A549 (cell line): ENCODE measurements at regions not wholly inside any gene's neighbourhood (a gene's known extent, or its start where the extent isn't known, plus 50 kb on each side); places are given as distances from the start of the nearest gene placed in this dataset.

Experiments used
- ATAC-seq, 2 experiments: fragments of 200-7000 bp in 1 of 2; fragments of >200 bp in 1 of 2; cut with Nextera tagmentation in 1 of 2; cut with Tn5 transposase in 1 of 2; 3 replicates each; pipeline versions ENCODE4 v1.8.0 to v1.9.1; 2018 to 2020; ENCODE audit warnings: mild to moderate bottlenecking in 1 of 2, moderate library complexity in 1 of 2
- CTCF ChIA-PET: fragments of 300-600 bp; sonication (Branson Sonifier 250); formaldehyde crosslinking; extraction: SDS; loops from one replicate; lab custom pipeline; 2021; ENCODE audit warnings: antibody characterized with exemption, inconsistent platforms; lab: Yijun Ruan, JAX
- POLR2A ChIA-PET: fragments of 350-600 bp; formaldehyde crosslinking; extraction: SDS; loops from one replicate; lab custom pipeline; 2021; ENCODE audit warnings: antibody characterized with exemption, inconsistent platforms; lab: Yijun Ruan, JAX
- DNase-seq, 2 experiments: peaks; one replicate each; pipeline versions ENCODE4 v3.0.0 to v3.0.0-alpha.2; 2011 to 2016; ENCODE audit warnings: low read depth in 1 of 2, low spot score in 1 of 2
- FAIRE-seq: peaks from 2 replicates; lab custom pipeline; 2011; peaks lifted over from hg19 to GRCh38; lab: Jason Lieb, UNC
- H3K27ac ChIP-seq, 2 experiments: fragments of >200 bp; sonication (Bioruptor Twin); formaldehyde crosslinking; 3 replicates each; pipeline ENCODE4 v1.5.1; 2016 to 2017
- H3K4me1 ChIP-seq: fragments of >200 bp; sonication (Bioruptor Twin); formaldehyde crosslinking; 3 replicates; pipeline ENCODE4 v1.6.1; 2016
- H3K4me2 ChIP-seq: fragments of >200 bp; sonication (Bioruptor Twin); formaldehyde crosslinking; 3 replicates; pipeline ENCODE4 v1.6.1; 2016
- H3K4me3 ChIP-seq: fragments of >200 bp; sonication (Bioruptor Twin); formaldehyde crosslinking; 3 replicates; pipeline ENCODE4 v1.5.1; 2016
- H3K9me3 ChIP-seq: fragments of >200 bp; sonication (Bioruptor Twin); formaldehyde crosslinking; 3 replicates; pipeline ENCODE4 v1.6.1; 2016
- CBX2 ChIP-seq: fragments of 200-600 bp; sonication (generic); IDR thresholded peaks from 2 replicates; pipeline ENCODE4 v1.6.1; 2016; ENCODE audit warnings: low read depth, mild to moderate bottlenecking, borderline replicate concordance
- CEBPB ChIP-seq, 2 experiments: fragments of >200 bp in 1 of 2; sonication (Bioruptor Twin) in 1 of 2; formaldehyde crosslinking in 1 of 2; IDR thresholded peaks; 2 replicates each; pipeline ENCODE4 v1.6.1; 2012 to 2016
- CHD4 ChIP-seq: fragments of 200-600 bp; sonication (generic); IDR thresholded peaks from 2 replicates; pipeline ENCODE4 v1.6.1; 2016; ENCODE audit warnings: antibody characterized with exemption, mild to moderate bottlenecking, borderline replicate concordance
- EHMT2 ChIP-seq: fragments of 200-600 bp; sonication (generic); IDR thresholded peaks from 2 replicates; pipeline ENCODE4 v1.6.1; 2016; ENCODE audit warnings: antibody characterized with exemption, low read depth, mild to moderate bottlenecking, moderate library complexity
- ESRRA ChIP-seq: fragments of 150-350 bp; IDR thresholded peaks from 2 replicates; pipeline ENCODE4 v1.6.1; 2014; ENCODE audit warnings: mild to moderate bottlenecking, low read length, borderline replicate concordance
- FOSB ChIP-seq: fragments of 250-450 bp; sonication (Bioruptor Pico); IDR thresholded peaks from 2 replicates; pipeline ENCODE4 v1.5.0; 2020; ENCODE audit warnings: mild to moderate bottlenecking, moderate library complexity
- HEYL ChIP-seq: fragments of 250-450 bp; sonication (Bioruptor Pico); IDR thresholded peaks from 2 replicates; pipeline ENCODE4 v1.8.0; 2021; ENCODE audit warnings: mild to moderate bottlenecking, moderate library complexity
- HOXA7 ChIP-seq: fragments of 250-450 bp; sonication (Bioruptor Pico); IDR thresholded peaks from 2 replicates; pipeline ENCODE4 v1.5.0; 2020; ENCODE audit warnings: mild to moderate bottlenecking, moderate library complexity
- JUNB ChIP-seq: fragments of >200 bp; sonication (Bioruptor Twin); formaldehyde crosslinking; IDR thresholded peaks from 2 replicates; pipeline ENCODE4 v1.6.1; 2016
- KDM5A ChIP-seq: fragments of 200-600 bp; sonication (generic); IDR thresholded peaks from 2 replicates; pipeline ENCODE4 v1.6.1; 2016; ENCODE audit warnings: antibody characterized with exemption, mild to moderate bottlenecking
- MAFK ChIP-seq: fragments of 450-650 bp; IDR thresholded peaks from 2 replicates; pipeline ENCODE4 v1.6.1; 2014; ENCODE audit not compliant: partially characterized antibody
- NFE2L2 ChIP-seq: fragments of 150-350 bp; conservative IDR thresholded peaks from 2 replicates; pipeline ENCODE4 v1.6.1; 2014; ENCODE audit warnings: low read length
- RCOR1 ChIP-seq: fragments of 150-350 bp; IDR thresholded peaks from 2 replicates; pipeline ENCODE4 v1.6.1; 2014; ENCODE audit warnings: antibody characterized with exemption, low read length, low read depth
- RNF2 ChIP-seq: fragments of 200-600 bp; sonication (generic); IDR thresholded peaks from 2 replicates; pipeline ENCODE4 v1.6.1; 2016; ENCODE audit warnings: low read depth, mild to moderate bottlenecking, antibody characterized with exemption, moderate library complexity, borderline replicate concordance
- USF2 ChIP-seq: fragments of 450-650 bp; IDR thresholded peaks from 2 replicates; pipeline ENCODE4 v1.6.1; 2014; ENCODE audit warnings: antibody characterized with exemption
- ZFP36 ChIP-seq: fragments of 450-650 bp; IDR thresholded peaks from 2 replicates; pipeline ENCODE4 v1.6.1; 2014; ENCODE audit warnings: borderline replicate concordance; ENCODE audit not compliant: partially characterized antibody
- ZNF302 ChIP-seq: fragments of 250-450 bp; sonication (Bioruptor Pico); IDR thresholded peaks from 2 replicates; pipeline ENCODE4 v1.9.0; 2021; ENCODE audit warnings: inconsistent platforms, mild to moderate bottlenecking, moderate library complexity
- WGBS: methylation state at CpG from one replicate; pipeline ENCODE4 v1.1.6; 2017; ENCODE audit errors: missing lambda C conversion rate; 5-methylcytosine and 5-hydroxymethylcytosine counted together
- TF ChIP-seq, protein P1 (sequence below): fragments of >200 bp; sonication (Bioruptor Twin); formaldehyde crosslinking; IDR thresholded peaks from 2 replicates; pipeline ENCODE4 v1.6.1; 2016
- TF ChIP-seq, protein P2 (sequence below): fragments of >200 bp; sonication (Bioruptor Twin); formaldehyde crosslinking; IDR thresholded peaks from 3 replicates; pipeline ENCODE4 v1.5.1; 2016
- TF ChIP-seq, protein P3 (sequence below): IDR thresholded peaks from 2 replicates; pipeline ENCODE4 v1.6.1; 2012
- TF ChIP-seq, protein P4 (sequence below): fragments of 150-350 bp; IDR thresholded peaks from 2 replicates; pipeline ENCODE4 v1.6.1; 2014; ENCODE audit warnings: low read depth, mild to moderate bottlenecking, low read length

GRCh38 chr11:42772886-42773285 lies 538.9 kb upstream of the API5 start:
- CTCF ChIA-PET = no interaction called here
- POLR2A ChIA-PET = no interaction called here
- Histone ChIP-seq H3K4me1 (no peaks in the 10 kb centered on the region), H3K4me2 (no peak overlapping the region), H3K27ac (no peak overlapping the region), H3K4me3 (no peak overlapping the region), H3K9me3 (no peaks in the 10 kb centered on the region)
- WGBS = 3% methylated on average over 5 of the region's 5 CpGs
- TF ChIP-seq KDM5A (no peak), CBX2 (no peak), JUNB (no peak), EHMT2 (no peak)
- DNase-seq (no peak), ATAC-seq (no peak), FAIRE-seq (no peak)

DNA sequence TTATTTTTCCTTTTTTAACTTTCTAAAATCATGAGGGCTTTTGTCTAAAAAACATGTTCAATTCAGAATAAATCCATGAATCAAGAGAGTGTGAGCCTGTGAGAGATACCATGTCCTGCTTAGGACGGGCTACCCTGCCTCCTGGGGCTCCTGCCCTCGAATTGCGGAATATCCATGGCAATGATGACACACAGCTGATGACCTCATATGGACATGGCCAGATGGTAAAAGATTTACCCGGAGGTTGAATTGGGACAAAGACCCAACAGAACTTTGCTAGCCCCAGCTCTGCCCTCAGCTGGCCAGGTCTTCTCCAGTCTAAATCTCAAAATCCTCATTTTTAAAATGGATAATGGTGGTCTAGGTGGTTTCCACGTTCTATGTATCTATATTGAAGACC lies 538.1 kb upstream of the API5 start:
- 6% methylated on average over 5 of the region's 5 CpGs for WGBS
- no peak for TF ChIP-seq ZNF302 (CRISPR knock-in tag)
- Histone ChIP-seq H3K4me3 (no peak overlapping the region), H3K9me3 (no peaks in the 10 kb centered on the region), H3K4me2 (no peak overlapping the region), H3K4me1 (no peaks in the 10 kb centered on the region), H3K27ac (no peak overlapping the region)
- DNase-seq (no peak), ATAC-seq (no peak), FAIRE-seq (no peak)
- CTCF ChIA-PET = no interaction called here
- POLR2A ChIA-PET = no interaction called here

- no peak overlapping the region for H3K4me3 ChIP-seq
- WGBS = 5% methylated on average over 1 of the region's 1 CpG
- no peak for FAIRE-seq
- DNase-seq = no peak
- H3K27ac ChIP-seq = no peak overlapping the region
- CTCF ChIA-PET = no interaction called here
- H3K4me2 ChIP-seq = no peak overlapping the region
- no peak for ATAC-seq
- TF ChIP-seq ZFP36 = no peak
- TF ChIP-seq RCOR1 = no peak
- no peak for TF ChIP-seq ESRRA
- no peak for TF ChIP-seq NFE2L2
- no peak for TF ChIP-seq ZNF302 (CRISPR knock-in tag)
- TF ChIP-seq MAFK = no peak
- no peak for TF ChIP-seq KDM5A
- TF ChIP-seq USF2 = no peak
- no peak for TF ChIP-seq HOXA7 (CRISPR knock-in tag)
- TF ChIP-seq CEBPB (IDR thresholded peaks at IDR 0.05) = no peak
- TF ChIP-seq, protein P1, sequence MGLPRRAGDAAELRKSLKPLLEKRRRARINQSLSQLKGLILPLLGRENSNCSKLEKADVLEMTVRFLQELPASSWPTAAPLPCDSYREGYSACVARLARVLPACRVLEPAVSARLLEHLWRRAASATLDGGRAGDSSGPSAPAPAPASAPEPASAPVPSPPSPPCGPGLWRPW = no peak
- TF ChIP-seq, protein P2, sequence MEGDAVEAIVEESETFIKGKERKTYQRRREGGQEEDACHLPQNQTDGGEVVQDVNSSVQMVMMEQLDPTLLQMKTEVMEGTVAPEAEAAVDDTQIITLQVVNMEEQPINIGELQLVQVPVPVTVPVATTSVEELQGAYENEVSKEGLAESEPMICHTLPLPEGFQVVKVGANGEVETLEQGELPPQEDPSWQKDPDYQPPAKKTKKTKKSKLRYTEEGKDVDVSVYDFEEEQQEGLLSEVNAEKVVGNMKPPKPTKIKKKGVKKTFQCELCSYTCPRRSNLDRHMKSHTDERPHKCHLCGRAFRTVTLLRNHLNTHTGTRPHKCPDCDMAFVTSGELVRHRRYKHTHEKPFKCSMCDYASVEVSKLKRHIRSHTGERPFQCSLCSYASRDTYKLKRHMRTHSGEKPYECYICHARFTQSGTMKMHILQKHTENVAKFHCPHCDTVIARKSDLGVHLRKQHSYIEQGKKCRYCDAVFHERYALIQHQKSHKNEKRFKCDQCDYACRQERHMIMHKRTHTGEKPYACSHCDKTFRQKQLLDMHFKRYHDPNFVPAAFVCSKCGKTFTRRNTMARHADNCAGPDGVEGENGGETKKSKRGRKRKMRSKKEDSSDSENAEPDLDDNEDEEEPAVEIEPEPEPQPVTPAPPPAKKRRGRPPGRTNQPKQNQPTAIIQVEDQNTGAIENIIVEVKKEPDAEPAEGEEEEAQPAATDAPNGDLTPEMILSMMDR = no peak
- TF ChIP-seq, protein P3, sequence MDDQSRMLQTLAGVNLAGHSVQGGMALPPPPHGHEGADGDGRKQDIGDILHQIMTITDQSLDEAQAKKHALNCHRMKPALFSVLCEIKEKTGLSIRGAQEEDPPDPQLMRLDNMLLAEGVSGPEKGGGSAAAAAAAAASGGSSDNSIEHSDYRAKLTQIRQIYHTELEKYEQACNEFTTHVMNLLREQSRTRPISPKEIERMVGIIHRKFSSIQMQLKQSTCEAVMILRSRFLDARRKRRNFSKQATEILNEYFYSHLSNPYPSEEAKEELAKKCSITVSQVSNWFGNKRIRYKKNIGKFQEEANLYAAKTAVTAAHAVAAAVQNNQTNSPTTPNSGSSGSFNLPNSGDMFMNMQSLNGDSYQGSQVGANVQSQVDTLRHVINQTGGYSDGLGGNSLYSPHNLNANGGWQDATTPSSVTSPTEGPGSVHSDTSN = no peak
- no peak for TF ChIP-seq EHMT2
- no peak for TF ChIP-seq HEYL (CRISPR knock-in tag)
- TF ChIP-seq FOSB = no peak
- TF ChIP-seq CHD4 = no peak
- TF ChIP-seq RNF2 = no peak
- TF ChIP-seq, protein P4, sequence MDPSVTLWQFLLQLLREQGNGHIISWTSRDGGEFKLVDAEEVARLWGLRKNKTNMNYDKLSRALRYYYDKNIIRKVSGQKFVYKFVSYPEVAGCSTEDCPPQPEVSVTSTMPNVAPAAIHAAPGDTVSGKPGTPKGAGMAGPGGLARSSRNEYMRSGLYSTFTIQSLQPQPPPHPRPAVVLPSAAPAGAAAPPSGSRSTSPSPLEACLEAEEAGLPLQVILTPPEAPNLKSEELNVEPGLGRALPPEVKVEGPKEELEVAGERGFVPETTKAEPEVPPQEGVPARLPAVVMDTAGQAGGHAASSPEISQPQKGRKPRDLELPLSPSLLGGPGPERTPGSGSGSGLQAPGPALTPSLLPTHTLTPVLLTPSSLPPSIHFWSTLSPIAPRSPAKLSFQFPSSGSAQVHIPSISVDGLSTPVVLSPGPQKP = no peak
- TF ChIP-seq, all 56 proteins: peak for 0
- POLR2A ChIA-PET = no interaction called here
- no peaks in the 10 kb centered on the region for H3K9me3 ChIP-seq
- no peaks in the 10 kb centered on the region for H3K4me1 ChIP-seq
Observed at GRCh38 chr11:42774567-42774966, 537.2 kb upstream of the API5 start.
